Left hindlimb (tissue), 1 donor: ENCODE measurements at regions not wholly inside any gene's neighbourhood (a gene's known extent, or its start where the extent isn't known, plus 50 kb on each side); places are given as distances from the start of the nearest gene placed in this dataset.
A peak's percentile ranks its signal among the peaks of the same experiment; 100 is the strongest.

ENCODE experiments used
- DNase-seq: peaks from one replicate; pipeline ENCODE4 v3.0.0-alpha.2; 2018

- peak; percentile 77 for DNase-seq
Observed at GRCh38 chr7:130912862-130913638, 179.0 kb upstream of the KLF14 start.

- no peak for DNase-seq
Observed at GRCh38 chr7:130913639-130914553, 179.9 kb upstream of the KLF14 start.

- DNase-seq = no peak
Observed at GRCh38 chr7:130914554-130915294, 180.7 kb upstream of the KLF14 start.

- no peak for DNase-seq
Observed at GRCh38 chr7:130917669-130918128, 183.7 kb upstream of the KLF14 start.

GRCh38 chr7:130918129-130919052, 184.4 kb upstream of the KLF14 start:
- DNase-seq = no peak

GRCh38 chr7:130919316-130920103, 185.5 kb upstream of the KLF14 start:
- DNase-seq = no peak

GRCh38 chr7:130920122-130920521, 186.1 kb upstream of the KLF14 start:
- no peak for DNase-seq

- DNase-seq = peak; percentile 63
Observed at GRCh38 chr7:130921391-130922180, 187.6 kb upstream of the KLF14 start.

- DNase-seq = no peak
Observed at GRCh38 chr7:130922206-130923112, 188.5 kb upstream of the KLF14 start.

GRCh38 chr7:130923365-130923764, 189.4 kb upstream of the KLF14 start:
- no peak for DNase-seq

- no peak for DNase-seq
Observed at GRCh38 chr7:130923930-130924329, 189.9 kb upstream of the KLF14 start.

- no peak for DNase-seq
Observed at GRCh38 chr7:130925136-130925794, 191.3 kb upstream of the KLF14 start.

GRCh38 chr7:130926001-130926691, 192.1 kb upstream of the KLF14 start:
- no peak for DNase-seq

- no peak for DNase-seq
Observed at GRCh38 chr7:130927062-130927461, 193.1 kb upstream of the KLF14 start.

- DNase-seq = no peak
Observed at GRCh38 chr7:130927564-130927963, 193.6 kb upstream of the KLF14 start.

- DNase-seq = no peak
Observed at GRCh38 chr7:130929896-130930659, 196.1 kb upstream of the KLF14 start.

GRCh38 chr7:130930681-130931080, 196.7 kb upstream of the KLF14 start:
- no peak for DNase-seq
